GM12878 (cell line): ENCODE measurements at regions not wholly inside any gene's neighbourhood (a gene's known extent, or its start where the extent isn't known, plus 50 kb on each side); places are given as distances from the start of the nearest gene placed in this dataset.

Experiments
- ATAC-seq: fragments of 200-7000 bp; cut with Tn5 transposase; 3 replicates; pipeline ENCODE4 v1.9.1; 2020; ENCODE audit warnings: mild to moderate bottlenecking, moderate library complexity
- BruUV-seq: library from RNA; stranded (reverse); fragments of 400-500 nt; replicated peaks from 2 replicates; lab custom pipeline; 2021; lab: Mats Ljungman, UMichigan
- CTCF ChIA-PET: fragments of 300-600 bp; sonication (Branson Sonifier 250); formaldehyde crosslinking; extraction: SDS; loops from one replicate; lab custom pipeline; 2021; ENCODE audit warnings: inconsistent platforms; lab: Yijun Ruan, JAX
- POLR2A ChIA-PET: fragments of 350-600 bp; formaldehyde crosslinking; extraction: SDS; loops from one replicate; lab custom pipeline; 2021; ENCODE audit warnings: inconsistent platforms; lab: Charles Lee
- RAD21 ChIA-PET: fragments of 300-600 bp; sonication (Branson Sonifier 250); formaldehyde crosslinking; loops from one replicate; lab custom pipeline; 2023; ENCODE audit warnings: antibody characterized with exemption; ENCODE audit not compliant: unreplicated experiment; lab: Charles Lee
- SMC1A ChIA-PET: fragments of 300-600 bp; sonication (Branson Sonifier 250); formaldehyde crosslinking; loops from one replicate; lab custom pipeline; 2023; ENCODE audit not compliant: unreplicated experiment, uncharacterized antibody; lab: Charles Lee
- DNase-seq: peaks from one replicate; pipeline ENCODE4 v3.0.0-alpha.2; 2011; ENCODE audit warnings: low read depth, low spot score
- FAIRE-seq: peaks from 3 replicates; lab custom pipeline; 2011; peaks lifted over from hg19 to GRCh38; lab: Jason Lieb, UNC
- H2AFZ ChIP-seq: 2 replicates; pipeline ENCODE4 v1.6.0; 2011; ENCODE audit warnings: low read depth, low read length, control low read depth; ENCODE audit not compliant: control insufficient read depth
- H3K27ac ChIP-seq: 2 replicates; pipeline ENCODE4 v1.5.1; 2011; ENCODE audit warnings: control low read depth; ENCODE audit not compliant: control insufficient read depth, insufficient read depth
- H3K27me3 ChIP-seq, 2 experiments: replicated peaks in 1 of 2; 2 replicates each; pipeline versions ENCODE4 v1.6.0 to v1.6.1; 2011; ENCODE audit warnings: low read length in 1 of 2; ENCODE audit not compliant: control insufficient read depth in 2 of 2, insufficient read depth in 2 of 2
- H3K36me3 ChIP-seq, 2 experiments: 2 replicates each; pipeline ENCODE4 v1.5.1; 2011; ENCODE audit warnings: low read length in 1 of 2; ENCODE audit not compliant: control insufficient read depth in 2 of 2, insufficient read depth in 2 of 2
- H3K4me1 ChIP-seq: 2 replicates; pipeline ENCODE4 v1.6.1; 2011; ENCODE audit warnings: mild to moderate bottlenecking, low read length, moderate library complexity, mixed read lengths; ENCODE audit not compliant: control insufficient read depth, insufficient read depth
- H3K4me2 ChIP-seq: 2 replicates; pipeline ENCODE4 v1.6.0; 2011; ENCODE audit warnings: control low read depth; ENCODE audit not compliant: control insufficient read depth, insufficient read depth
- H3K4me3 ChIP-seq: fragments of 200-600 bp; sonication (generic); 2 replicates; pipeline ENCODE4 v1.5.1; 2016
- H3K79me2 ChIP-seq: 2 replicates; pipeline ENCODE4 v1.6.0; 2011; ENCODE audit warnings: low read length; ENCODE audit not compliant: control insufficient read depth, insufficient read depth
- H3K9ac ChIP-seq: 2 replicates; pipeline ENCODE4 v1.8.0; 2011; ENCODE audit warnings: low read length, control low read depth, mixed read lengths; ENCODE audit not compliant: control insufficient read depth, insufficient read depth
- H3K9me3 ChIP-seq: replicated peaks from 3 replicates; pipeline ENCODE4 v1.5.1; 2011; ENCODE audit warnings: mild to moderate bottlenecking, low read length; ENCODE audit not compliant: control insufficient read depth, insufficient read depth
- H4K20me1 ChIP-seq: 2 replicates; pipeline ENCODE4 v1.6.0; 2011; ENCODE audit not compliant: control insufficient read depth, insufficient read depth
- CHD1 ChIP-seq: IDR thresholded peaks from 2 replicates; pipeline ENCODE4 v1.6.1; 2012; ENCODE audit warnings: low read depth, low read length, improper control_type of control experiment
- EP300 ChIP-seq, 2 experiments: fragments of 150-350 bp in 1 of 2; IDR thresholded peaks; 2 replicates each; pipeline ENCODE4 v1.6.1; 2011 to 2012; ENCODE audit warnings: low read depth in 2 of 2, low read length in 2 of 2, borderline replicate concordance in 1 of 2, improper control_type of control experiment in 1 of 2, inconsistent platforms in 1 of 2; ENCODE audit not compliant: control insufficient read depth in 1 of 2
- HDAC6 ChIP-seq: fragments of 200-600 bp; sonication (generic); IDR thresholded peaks from one replicate; pipeline ENCODE4 v1.8.0; 2017; ENCODE audit warnings: antibody characterized with exemption; ENCODE audit not compliant: unreplicated experiment
- KDM1A ChIP-seq: fragments of 200-600 bp; sonication (generic); IDR thresholded peaks from 2 replicates; pipeline ENCODE4 v1.6.1; 2016; ENCODE audit warnings: borderline replicate concordance
- NFYA ChIP-seq: IDR thresholded peaks from 2 replicates; pipeline ENCODE4 v1.6.1; 2011; ENCODE audit warnings: low read depth, mild to moderate bottlenecking, low read length, improper control_type of control experiment, borderline replicate concordance
- NR2F1 ChIP-seq: fragments of 450-650 bp; conservative IDR thresholded peaks from 2 replicates; pipeline ENCODE4 v1.6.1; 2017; ENCODE audit warnings: mild to moderate bottlenecking
- POLR2AphosphoS5 ChIP-seq: IDR thresholded peaks from 2 replicates; pipeline ENCODE4 v1.6.1; 2011; ENCODE audit warnings: mild to moderate bottlenecking, low read length, inconsistent platforms
- WGBS: methylation state at CpG from one replicate; pipeline ENCODE4 v1.1.6; 2016; ENCODE audit warnings: low lambda C conversion rate; ENCODE audit not compliant: insufficient replicate concordance, insufficient coverage; ENCODE audit errors: missing lambda C conversion rate; 5-methylcytosine and 5-hydroxymethylcytosine counted together
- in situ Hi-C: fragments of 300-500 bp; cut with MboI; formaldehyde crosslinking; loops from 9 replicates; pipeline ENCODE4 v1.14.3; 2018; ENCODE audit warnings: mixed read lengths
- intact Hi-C: fragments of 100-400 bp; cut with micrococcal nuclease; formaldehyde crosslinking; loops from one replicate; pipeline ENCODE4 v1.14.2; 2022; ENCODE audit not compliant: unreplicated experiment
- TF ChIP-seq, protein P1 (sequence below): fragments of 450-650 bp; conservative IDR thresholded peaks from 2 replicates; pipeline ENCODE4 v1.6.1; 2017; ENCODE audit warnings: mild to moderate bottlenecking, moderate library complexity
- TF ChIP-seq, protein P2 (sequence below): fragments of 450-650 bp; IDR thresholded peaks from 2 replicates; pipeline ENCODE4 v1.6.1; 2016; ENCODE audit warnings: mild to moderate bottlenecking, moderate library complexity, borderline replicate concordance
- TF ChIP-seq, protein P3 (sequence below): IDR thresholded peaks from 2 replicates; pipeline ENCODE4 v1.6.1; 2012; ENCODE audit warnings: mild to moderate bottlenecking, low read depth, low read length
- TF ChIP-seq, protein P4 (sequence below): fragments of 150-350 bp; IDR thresholded peaks from 2 replicates; pipeline ENCODE4 v1.6.1; 2014; ENCODE audit warnings: mild to moderate bottlenecking, low read depth, low read length

DNA sequence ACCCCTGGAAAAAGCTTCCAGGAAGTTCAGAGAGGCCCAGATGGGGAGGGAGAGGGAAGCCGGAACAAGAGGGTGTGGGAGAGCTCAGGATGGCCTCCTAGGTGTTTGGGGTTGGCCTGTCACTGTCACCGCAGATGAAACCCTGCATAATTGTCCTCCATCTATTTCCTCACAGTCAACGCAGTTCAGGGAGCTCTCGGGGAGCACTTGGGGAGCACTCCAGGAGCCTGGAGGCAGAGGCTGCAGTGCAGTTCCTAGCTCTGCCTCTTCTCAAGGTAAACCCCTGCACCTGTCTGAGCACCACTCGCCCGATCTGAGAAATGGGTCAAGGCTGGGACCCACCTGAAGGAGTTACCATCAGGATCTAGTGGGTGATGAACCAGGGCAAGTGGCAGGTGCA, 194.6 kb upstream of the LHX5 start:
- BruUV-seq: no TSS peak
- Histone ChIP-seq H2AFZ (no peak overlapping the region), H3K9ac (no peak overlapping the region), H3K9me3 (no peaks in the 10 kb centered on the region), H3K36me3 (no peaks in the 10 kb centered on the region)
- in situ Hi-C loops: no loop called here
- SMC1A ChIA-PET: no interaction called here
- CTCF ChIA-PET: no interaction called here
- TF ChIP-seq CHD1 (no peak), POLR2AphosphoS5 (no peak), NR2F1 (no peak), NFYA (no peak), EP300 (IDR thresholded peaks at IDR 0.05; ENCODE audit: borderline replicate concordance in 1 of 2, control insufficient read depth in 1 of 2, low read depth in 2 of 2, low read length in 2 of 2) (no peak), KDM1A (no peak), HDAC6 (no peak)
- TF ChIP-seq, protein P1, sequence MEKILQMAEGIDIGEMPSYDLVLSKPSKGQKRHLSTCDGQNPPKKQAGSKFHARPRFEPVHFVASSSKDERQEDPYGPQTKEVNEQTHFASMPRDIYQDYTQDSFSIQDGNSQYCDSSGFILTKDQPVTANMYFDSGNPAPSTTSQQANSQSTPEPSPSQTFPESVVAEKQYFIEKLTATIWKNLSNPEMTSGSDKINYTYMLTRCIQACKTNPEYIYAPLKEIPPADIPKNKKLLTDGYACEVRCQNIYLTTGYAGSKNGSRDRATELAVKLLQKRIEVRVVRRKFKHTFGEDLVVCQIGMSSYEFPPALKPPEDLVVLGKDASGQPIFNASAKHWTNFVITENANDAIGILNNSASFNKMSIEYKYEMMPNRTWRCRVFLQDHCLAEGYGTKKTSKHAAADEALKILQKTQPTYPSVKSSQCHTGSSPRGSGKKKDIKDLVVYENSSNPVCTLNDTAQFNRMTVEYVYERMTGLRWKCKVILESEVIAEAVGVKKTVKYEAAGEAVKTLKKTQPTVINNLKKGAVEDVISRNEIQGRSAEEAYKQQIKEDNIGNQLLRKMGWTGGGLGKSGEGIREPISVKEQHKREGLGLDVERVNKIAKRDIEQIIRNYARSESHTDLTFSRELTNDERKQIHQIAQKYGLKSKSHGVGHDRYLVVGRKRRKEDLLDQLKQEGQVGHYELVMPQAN: no peak
- TF ChIP-seq, protein P2, sequence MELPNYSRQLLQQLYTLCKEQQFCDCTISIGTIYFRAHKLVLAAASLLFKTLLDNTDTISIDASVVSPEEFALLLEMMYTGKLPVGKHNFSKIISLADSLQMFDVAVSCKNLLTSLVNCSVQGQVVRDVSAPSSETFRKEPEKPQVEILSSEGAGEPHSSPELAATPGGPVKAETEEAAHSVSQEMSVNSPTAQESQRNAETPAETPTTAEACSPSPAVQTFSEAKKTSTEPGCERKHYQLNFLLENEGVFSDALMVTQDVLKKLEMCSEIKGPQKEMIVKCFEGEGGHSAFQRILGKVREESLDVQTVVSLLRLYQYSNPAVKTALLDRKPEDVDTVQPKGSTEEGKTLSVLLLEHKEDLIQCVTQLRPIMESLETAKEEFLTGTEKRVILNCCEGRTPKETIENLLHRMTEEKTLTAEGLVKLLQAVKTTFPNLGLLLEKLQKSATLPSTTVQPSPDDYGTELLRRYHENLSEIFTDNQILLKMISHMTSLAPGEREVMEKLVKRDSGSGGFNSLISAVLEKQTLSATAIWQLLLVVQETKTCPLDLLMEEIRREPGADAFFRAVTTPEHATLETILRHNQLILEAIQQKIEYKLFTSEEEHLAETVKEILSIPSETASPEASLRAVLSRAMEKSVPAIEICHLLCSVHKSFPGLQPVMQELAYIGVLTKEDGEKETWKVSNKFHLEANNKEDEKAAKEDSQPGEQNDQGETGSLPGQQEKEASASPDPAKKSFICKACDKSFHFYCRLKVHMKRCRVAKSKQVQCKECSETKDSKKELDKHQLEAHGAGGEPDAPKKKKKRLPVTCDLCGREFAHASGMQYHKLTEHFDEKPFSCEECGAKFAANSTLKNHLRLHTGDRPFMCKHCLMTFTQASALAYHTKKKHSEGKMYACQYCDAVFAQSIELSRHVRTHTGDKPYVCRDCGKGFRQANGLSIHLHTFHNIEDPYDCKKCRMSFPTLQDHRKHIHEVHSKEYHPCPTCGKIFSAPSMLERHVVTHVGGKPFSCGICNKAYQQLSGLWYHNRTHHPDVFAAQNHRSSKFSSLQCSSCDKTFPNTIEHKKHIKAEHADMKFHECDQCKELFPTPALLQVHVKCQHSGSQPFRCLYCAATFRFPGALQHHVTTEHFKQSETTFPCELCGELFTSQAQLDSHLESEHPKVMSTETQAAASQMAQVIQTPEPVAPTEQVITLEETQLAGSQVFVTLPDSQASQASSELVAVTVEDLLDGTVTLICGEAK: no peak
- TF ChIP-seq, protein P3, sequence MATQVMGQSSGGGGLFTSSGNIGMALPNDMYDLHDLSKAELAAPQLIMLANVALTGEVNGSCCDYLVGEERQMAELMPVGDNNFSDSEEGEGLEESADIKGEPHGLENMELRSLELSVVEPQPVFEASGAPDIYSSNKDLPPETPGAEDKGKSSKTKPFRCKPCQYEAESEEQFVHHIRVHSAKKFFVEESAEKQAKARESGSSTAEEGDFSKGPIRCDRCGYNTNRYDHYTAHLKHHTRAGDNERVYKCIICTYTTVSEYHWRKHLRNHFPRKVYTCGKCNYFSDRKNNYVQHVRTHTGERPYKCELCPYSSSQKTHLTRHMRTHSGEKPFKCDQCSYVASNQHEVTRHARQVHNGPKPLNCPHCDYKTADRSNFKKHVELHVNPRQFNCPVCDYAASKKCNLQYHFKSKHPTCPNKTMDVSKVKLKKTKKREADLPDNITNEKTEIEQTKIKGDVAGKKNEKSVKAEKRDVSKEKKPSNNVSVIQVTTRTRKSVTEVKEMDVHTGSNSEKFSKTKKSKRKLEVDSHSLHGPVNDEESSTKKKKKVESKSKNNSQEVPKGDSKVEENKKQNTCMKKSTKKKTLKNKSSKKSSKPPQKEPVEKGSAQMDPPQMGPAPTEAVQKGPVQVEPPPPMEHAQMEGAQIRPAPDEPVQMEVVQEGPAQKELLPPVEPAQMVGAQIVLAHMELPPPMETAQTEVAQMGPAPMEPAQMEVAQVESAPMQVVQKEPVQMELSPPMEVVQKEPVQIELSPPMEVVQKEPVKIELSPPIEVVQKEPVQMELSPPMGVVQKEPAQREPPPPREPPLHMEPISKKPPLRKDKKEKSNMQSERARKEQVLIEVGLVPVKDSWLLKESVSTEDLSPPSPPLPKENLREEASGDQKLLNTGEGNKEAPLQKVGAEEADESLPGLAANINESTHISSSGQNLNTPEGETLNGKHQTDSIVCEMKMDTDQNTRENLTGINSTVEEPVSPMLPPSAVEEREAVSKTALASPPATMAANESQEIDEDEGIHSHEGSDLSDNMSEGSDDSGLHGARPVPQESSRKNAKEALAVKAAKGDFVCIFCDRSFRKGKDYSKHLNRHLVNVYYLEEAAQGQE: no peak
- TF ChIP-seq, protein P4, sequence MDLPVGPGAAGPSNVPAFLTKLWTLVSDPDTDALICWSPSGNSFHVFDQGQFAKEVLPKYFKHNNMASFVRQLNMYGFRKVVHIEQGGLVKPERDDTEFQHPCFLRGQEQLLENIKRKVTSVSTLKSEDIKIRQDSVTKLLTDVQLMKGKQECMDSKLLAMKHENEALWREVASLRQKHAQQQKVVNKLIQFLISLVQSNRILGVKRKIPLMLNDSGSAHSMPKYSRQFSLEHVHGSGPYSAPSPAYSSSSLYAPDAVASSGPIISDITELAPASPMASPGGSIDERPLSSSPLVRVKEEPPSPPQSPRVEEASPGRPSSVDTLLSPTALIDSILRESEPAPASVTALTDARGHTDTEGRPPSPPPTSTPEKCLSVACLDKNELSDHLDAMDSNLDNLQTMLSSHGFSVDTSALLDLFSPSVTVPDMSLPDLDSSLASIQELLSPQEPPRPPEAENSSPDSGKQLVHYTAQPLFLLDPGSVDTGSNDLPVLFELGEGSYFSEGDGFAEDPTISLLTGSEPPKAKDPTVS: no peak
- TF ChIP-seq, all 136 proteins: peak for 0
- intact Hi-C loops: no loop called here
- H3K27me3 ChIP-seq: peaks cover 2 to 6% of the 10 kb centered on the region in 2 experiments; a peak in 2 of 4 replicates
- no peaks in the 10 kb centered on the region for H3K4me1 ChIP-seq
- H3K4me3 ChIP-seq: no peak overlapping the region
- WGBS: 16% methylated on average over 6 of the region's 6 CpGs
- ChIA-PET RAD21 (no interaction called here), POLR2A (no interaction called here)
- DNase-seq (no peak), FAIRE-seq (no peak), ATAC-seq (no peak)
- H3K4me2 ChIP-seq: no peak overlapping the region
- H4K20me1 ChIP-seq: 0 out of 2 replicates have a peak, but pooled peaks cover 3% of the 10 kb centered on the region
- no peaks in the 10 kb centered on the region for H3K79me2 ChIP-seq
- no peak overlapping the region for H3K27ac ChIP-seq
